Esophagus (tissue), 2 donors: ENCODE measurements at regions not wholly inside any gene's neighbourhood (a gene's known extent, or its start where the extent isn't known, plus 50 kb on each side); places are given as distances from the start of the nearest gene placed in this dataset.

Experiments
- H3K27ac ChIP-seq, 2 donors: one replicate each; pipeline ENCODE4 v1.5.1; 2013; ENCODE audit warnings: low read depth in 2 of 2, mild to moderate bottlenecking in 2 of 2, inconsistent platforms in 1 of 2, low read length in 1 of 2, moderate library complexity in 1 of 2
- H3K27me3 ChIP-seq, 2 donors: one replicate each; pipeline ENCODE4 v1.6.1; 2013; ENCODE audit warnings: low read length in 2 of 2, control low read depth in 1 of 2, mild to moderate bottlenecking in 1 of 2; ENCODE audit not compliant: insufficient read depth in 2 of 2, control insufficient read depth in 1 of 2
- H3K36me3 ChIP-seq, 2 donors: one replicate each; pipeline ENCODE4 v1.6.1; 2013; ENCODE audit warnings: low read length in 1 of 2; ENCODE audit not compliant: control insufficient read depth in 2 of 2, insufficient read depth in 2 of 2
- H3K4me1 ChIP-seq, 2 donors: one replicate each; pipeline ENCODE4 v1.6.1; 2013; ENCODE audit warnings: low read length in 1 of 2; ENCODE audit not compliant: control insufficient read depth in 2 of 2, insufficient read depth in 2 of 2
- H3K4me3 ChIP-seq, 2 donors: one replicate each; pipeline ENCODE4 v1.5.1; 2013; ENCODE audit warnings: low read length in 2 of 2, mild to moderate bottlenecking in 2 of 2, low read depth in 1 of 2, moderate library complexity in 1 of 2
- H3K9me3 ChIP-seq, 2 donors: one replicate each; pipeline ENCODE4 v1.6.1; 2013; ENCODE audit warnings: mild to moderate bottlenecking in 2 of 2, low read depth in 1 of 2, low read length in 1 of 2, moderate library complexity in 1 of 2; ENCODE audit not compliant: control insufficient read depth in 2 of 2, insufficient read depth in 1 of 2
- WGBS, 2 donors: extraction: QIAGEN DNeasy Blood & Tissue Kit; methylation state at CpG; one replicate each; pipeline ENCODE4 v1.1.7; 2013; 5-methylcytosine and 5-hydroxymethylcytosine counted together
- donor health status: healthy with polysubstance abuse.
- donor health status: Bipolar disorder and iron deficiency.

DNA sequence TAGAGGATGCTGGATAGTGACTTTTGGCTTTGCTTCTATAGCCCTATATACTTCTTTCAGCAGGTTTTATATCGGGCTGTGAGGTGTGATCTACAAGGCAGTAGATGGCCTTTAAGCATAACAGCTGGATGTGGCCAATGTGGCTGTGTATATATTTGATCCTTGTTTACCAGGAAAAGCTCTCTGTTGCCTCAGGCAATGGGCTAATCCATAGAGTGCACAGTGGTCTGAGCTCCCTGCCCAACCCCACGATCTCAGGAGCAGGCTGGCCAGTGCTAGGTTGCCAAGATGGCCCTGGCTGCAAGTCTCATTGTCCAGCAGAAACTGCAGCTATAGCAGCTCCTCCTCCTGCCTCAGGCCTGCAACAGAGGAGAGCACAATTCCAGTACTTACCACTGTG, 72.3 kb upstream of the SPHKAP start:
- Histone ChIP-seq H3K27me3 (no peaks in the 10 kb centered on the region), H3K4me1 (no peaks in the 10 kb centered on the region), H3K27ac (no peak overlapping the region), H3K4me3 (no peak overlapping the region), H3K9me3 (peaks cover 0 to 6% of the 10 kb centered on the region in 2 donors), H3K36me3 (no peaks in the 10 kb centered on the region)
- 54 to 61% methylated on average over 2 of the region's 2 CpGs for WGBS, 2 donors

DNA sequence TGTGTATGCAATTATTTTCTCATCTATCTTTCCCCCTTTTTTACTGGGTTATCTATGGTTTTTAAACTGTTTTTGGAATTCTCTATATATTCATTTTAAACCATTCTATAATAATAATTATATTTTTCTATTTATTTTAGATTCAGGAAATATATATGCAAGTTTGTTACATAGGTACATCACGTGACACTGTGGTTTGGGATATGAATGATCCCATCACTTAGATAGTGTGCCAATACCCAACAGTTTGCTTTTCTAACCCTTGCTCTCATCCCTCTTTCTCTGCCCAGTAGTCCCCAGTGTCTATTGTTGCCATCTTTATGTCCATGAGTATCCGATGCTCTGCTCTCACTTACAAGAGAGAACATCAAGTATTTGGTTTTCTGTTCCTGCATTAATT, 65.8 kb upstream of the SPHKAP start:
- Histone ChIP-seq H3K27ac (no peak overlapping the region), H3K4me1 (no peaks in the 10 kb centered on the region), H3K4me3 (no peak overlapping the region), H3K36me3 (no peaks in the 10 kb centered on the region), H3K9me3 (peaks cover 0 to 6% of the 10 kb centered on the region in 2 donors), H3K27me3 (no peaks in the 10 kb centered on the region)
- WGBS, 2 donors, result 82 to 84% methylated on average over 2 of the region's 2 CpGs

DNA sequence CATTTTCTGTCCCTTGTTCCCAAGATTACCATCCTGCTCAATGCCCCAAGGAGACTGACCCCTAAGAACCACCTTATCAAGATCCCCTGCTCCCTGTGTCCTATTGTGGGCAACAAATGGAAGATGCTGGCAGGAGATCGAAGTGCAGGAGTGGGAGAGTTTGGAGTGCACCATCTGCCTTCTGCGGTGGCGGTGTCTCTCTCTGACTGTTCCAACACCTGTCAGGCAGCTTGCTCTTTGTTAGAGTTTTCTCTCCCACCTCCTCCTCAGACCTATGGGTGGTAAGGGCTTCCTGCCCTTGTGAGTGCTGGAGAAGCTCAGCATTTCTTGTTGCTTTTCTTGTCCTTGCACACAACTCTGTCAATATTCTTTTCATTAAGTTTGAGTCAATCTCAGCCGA, 64.1 kb upstream of the SPHKAP start:
- WGBS, 2 donors, result 85 to 91% methylated on average over 4 of the region's 4 CpGs
- Histone ChIP-seq H3K4me1 (no peaks in the 10 kb centered on the region), H3K27ac (no peak overlapping the region), H3K36me3 (no peaks in the 10 kb centered on the region), H3K27me3 (no peaks in the 10 kb centered on the region), H3K4me3 (no peak overlapping the region), H3K9me3 (no peaks in the 10 kb centered on the region)

DNA sequence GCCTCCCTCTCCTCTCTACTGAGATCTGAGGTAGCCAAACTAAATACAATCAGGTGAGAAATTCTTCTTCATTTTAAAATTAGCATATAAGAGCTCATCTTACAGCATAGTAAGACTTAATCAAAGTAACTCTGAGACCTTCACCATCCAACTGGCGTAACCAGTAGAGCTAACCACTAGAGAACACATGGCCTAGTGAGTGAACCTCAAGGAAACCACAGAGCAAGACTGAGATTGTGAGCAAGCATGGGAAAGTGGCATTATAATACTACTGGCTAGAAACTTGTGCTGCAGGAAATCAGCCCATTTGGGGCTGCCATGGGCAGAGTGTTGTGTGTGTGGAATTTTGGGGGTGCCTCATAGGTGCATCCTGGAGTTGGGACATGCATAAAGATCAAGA, 61.1 kb upstream of the SPHKAP start:
- H3K27me3 ChIP-seq, result no peaks in the 10 kb centered on the region
- H3K4me3 ChIP-seq, result no peak overlapping the region
- H3K9me3 ChIP-seq, result no peaks in the 10 kb centered on the region
- H3K36me3 ChIP-seq, result no peaks in the 10 kb centered on the region
- no peaks in the 10 kb centered on the region for H3K4me1 ChIP-seq
- WGBS, 2 donors, result 88 to 89% methylated on average over 1 of the region's 1 CpG
- no peak overlapping the region for H3K27ac ChIP-seq

DNA sequence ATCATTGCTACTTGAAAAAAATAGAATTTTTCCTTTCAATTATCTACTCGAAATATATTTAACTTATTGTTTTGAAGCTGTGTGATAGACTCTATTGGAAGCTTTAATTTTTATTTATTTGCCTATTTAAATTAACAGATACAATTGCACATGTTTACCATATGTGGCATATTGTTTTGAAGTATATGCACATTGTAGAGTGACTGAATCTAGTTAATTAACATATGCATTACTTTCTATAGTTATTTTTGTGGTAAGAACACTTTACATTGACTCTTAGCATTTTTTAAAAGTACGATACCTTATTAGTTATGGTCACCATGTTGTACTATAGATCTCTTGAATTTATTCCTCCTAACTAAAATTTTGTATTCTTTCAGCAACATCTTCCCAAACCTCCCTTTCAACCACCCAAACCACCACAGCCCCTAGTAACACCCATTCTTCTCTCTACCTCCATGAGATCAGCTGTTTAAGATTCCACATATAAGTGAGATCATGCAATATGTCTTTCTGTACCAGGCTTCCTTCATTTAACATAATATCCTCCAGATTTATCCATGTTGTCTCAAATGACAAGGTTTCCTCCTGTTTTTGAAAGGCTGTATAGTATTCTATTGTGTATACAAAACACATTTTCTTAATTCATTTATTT, 58.5 kb upstream of the SPHKAP start:
- Histone ChIP-seq H3K27ac (no peak overlapping the region), H3K36me3 (no peaks in the 10 kb centered on the region), H3K4me3 (no peak overlapping the region), H3K27me3 (no peaks in the 10 kb centered on the region), H3K4me1 (no peaks in the 10 kb centered on the region), H3K9me3 (no peaks in the 10 kb centered on the region)
- WGBS, 2 donors, result 61 to 63% methylated on average over 2 of the region's 2 CpGs

DNA sequence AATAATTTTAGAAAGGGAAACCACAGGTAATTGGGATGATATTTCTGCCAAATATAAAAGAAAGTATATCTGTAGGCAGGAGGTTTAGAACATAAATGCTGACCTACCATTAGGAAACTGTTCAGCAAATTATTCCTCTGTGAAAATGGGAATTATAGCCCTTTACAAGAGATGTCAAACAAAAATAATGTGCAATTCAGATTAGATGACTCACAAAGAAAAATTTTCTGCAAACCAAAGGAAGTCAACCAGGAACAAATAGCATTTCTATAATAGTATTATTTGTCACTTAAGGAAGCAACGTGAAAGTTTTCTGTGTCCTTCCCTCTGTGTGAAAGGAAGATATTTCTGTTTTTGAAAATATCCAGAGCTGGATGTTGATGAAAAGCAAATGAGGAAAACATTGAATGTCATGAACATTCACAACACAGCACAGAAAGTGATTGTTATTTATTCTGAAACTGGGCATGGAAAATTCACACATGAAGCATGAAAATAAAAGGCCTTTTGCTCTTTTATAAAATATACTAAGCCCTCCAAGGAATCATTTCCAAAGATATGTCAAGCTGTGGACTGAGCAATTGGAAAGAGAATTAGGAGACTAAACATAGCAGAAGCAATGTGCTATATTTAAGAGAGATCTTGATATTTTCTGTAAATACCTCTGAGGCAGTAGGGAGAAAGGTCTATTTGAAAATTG, 57.9 kb upstream of the SPHKAP start:
- Histone ChIP-seq H3K4me1 (no peaks in the 10 kb centered on the region), H3K36me3 (no peaks in the 10 kb centered on the region), H3K9me3 (no peaks in the 10 kb centered on the region), H3K27me3 (no peaks in the 10 kb centered on the region), H3K4me3 (no peak overlapping the region), H3K27ac (no peak overlapping the region)
- 31 to 33% methylated on average over 1 of the region's 1 CpG for whole genome bisulfite sequencing, 2 donors
